Spleen (tissue), 7 donors: ENCODE measurements at regions not wholly inside any gene's neighbourhood (a gene's known extent, or its start where the extent isn't known, plus 50 kb on each side); places are given as distances from the start of the nearest gene placed in this dataset.

Experiments used
- CTCF ChIP-seq, 11 experiments: fragments of 200-600 bp in 7 of 11; fragments of 450-650 bp in 4 of 11; sonication (generic) in 4 of 11; IDR thresholded peaks in 8 of 11; conservative IDR thresholded peaks in 3 of 11; 1 replicate in 7 of 11; 2 replicates in 4 of 11; pipeline versions ENCODE4 v1.4.0 to v1.8.0; 2016 to 2021; ENCODE audit warnings: antibody characterized with exemption in 11 of 11, inconsistent platforms in 4 of 11, mild to moderate bottlenecking in 1 of 11
- POLR2A ChIP-seq, 3 donors: fragments of 450-650 bp; IDR thresholded peaks; one replicate each; pipeline ENCODE4 v1.5.1; 2017; ENCODE audit warnings: antibody characterized with exemption in 3 of 3, mild to moderate bottlenecking in 1 of 3
- POLR2AphosphoS5 ChIP-seq, 3 donors: sonication (generic); formaldehyde crosslinking; IDR thresholded peaks; one replicate each; pipeline ENCODE4 v1.5.1; 2017; ENCODE audit warnings: antibody characterized with exemption in 3 of 3
- donor health status: DM: no; HTN: no; CAD: no; lungs with moderate emphysema.
- donor health status: DM: no; HTN: no; CAD: no.
- donor health status: DM: no; HTN: no; CAD: no.

GRCh38 chr14:94690896-94691659, 78.8 kb downstream of the GSC start:
- TF ChIP-seq POLR2A (IDR thresholded peaks at IDR 0.05), result no peak
- no peak for TF ChIP-seq CTCF (IDR thresholded peaks at IDR 0.05 in 8 of 11, conservative IDR thresholded peaks at IDR 0.05 in 3 of 11)
- no peak for TF ChIP-seq POLR2AphosphoS5 (IDR thresholded peaks at IDR 0.05)
